Endothelial cell (in vitro differentiated cells): ENCODE measurements at regions not wholly inside any gene's neighbourhood (a gene's known extent, or its start where the extent isn't known, plus 50 kb on each side); places are given as distances from the start of the nearest gene placed in this dataset.

Experiments
- DNase-seq: peaks from one replicate; pipeline ENCODE4 v3.0.0; 2021; ENCODE audit warnings: low spot score
- H3K27ac Mint-ChIP-seq: one replicate; pipeline ENCODE4 v1.8.0; 2021; ENCODE audit warnings: mixed read lengths, inconsistent platforms; ENCODE audit not compliant: unreplicated experiment
- H3K27me3 Mint-ChIP-seq: one replicate; pipeline ENCODE4 v1.8.0; 2021; ENCODE audit warnings: mild to moderate bottlenecking, moderate library complexity, mixed read lengths, inconsistent platforms; ENCODE audit not compliant: unreplicated experiment
- H3K36me3 Mint-ChIP-seq: one replicate; pipeline ENCODE4 v1.8.0; 2021; ENCODE audit warnings: mild to moderate bottlenecking, low read depth, mixed read lengths, inconsistent platforms; ENCODE audit not compliant: unreplicated experiment
- H3K4me1 Mint-ChIP-seq: one replicate; pipeline ENCODE4 v1.8.0; 2021; ENCODE audit warnings: mild to moderate bottlenecking, mixed read lengths, inconsistent platforms; ENCODE audit not compliant: unreplicated experiment
- H3K4me3 Mint-ChIP-seq: one replicate; pipeline ENCODE4 v1.8.0; 2021; ENCODE audit warnings: mild to moderate bottlenecking, mixed read lengths, inconsistent platforms; ENCODE audit not compliant: unreplicated experiment
- H3K9me3 Mint-ChIP-seq: one replicate; pipeline ENCODE4 v1.8.0; 2021; ENCODE audit warnings: mixed read lengths, inconsistent platforms; ENCODE audit not compliant: unreplicated experiment
- CTCF ChIP-seq: fragments of 200-600 bp; sonication (generic); IDR thresholded peaks from one replicate; pipeline ENCODE4 v1.5.0; 2021; ENCODE audit warnings: antibody characterized with exemption; ENCODE audit not compliant: unreplicated experiment

DNA sequence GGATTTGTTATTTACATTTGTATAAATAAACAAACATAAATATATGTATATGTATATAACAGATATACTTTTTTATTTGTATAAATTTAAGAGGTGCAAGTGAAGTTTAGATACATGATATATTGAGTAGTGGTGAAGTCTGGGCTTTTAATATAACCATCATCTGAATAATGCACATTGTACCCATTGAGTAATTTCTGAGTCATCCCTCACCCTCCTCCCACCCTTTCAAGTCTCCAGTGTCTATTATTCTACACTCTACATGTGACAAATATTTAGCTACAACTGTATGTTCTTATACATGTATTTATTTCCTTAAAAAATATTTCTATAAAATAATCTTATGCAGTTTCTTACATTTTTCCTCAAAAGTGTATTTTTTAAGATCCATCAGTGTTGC lies 358.7 kb upstream of the TFPI start:
- TF ChIP-seq CTCF, result no peak
- H3K9me3 Mint-ChIP-seq, result no peaks in the 10 kb centered on the region
- DNase-seq, result no peak
- H3K4me1 Mint-ChIP-seq, result no peaks in the 10 kb centered on the region
- no peak overlapping the region for H3K27ac Mint-ChIP-seq
- no peaks in the 10 kb centered on the region for H3K36me3 Mint-ChIP-seq
- H3K4me3 Mint-ChIP-seq, result no peak overlapping the region
- H3K27me3 Mint-ChIP-seq, result peaks cover 2% of the 10 kb centered on the region

DNA sequence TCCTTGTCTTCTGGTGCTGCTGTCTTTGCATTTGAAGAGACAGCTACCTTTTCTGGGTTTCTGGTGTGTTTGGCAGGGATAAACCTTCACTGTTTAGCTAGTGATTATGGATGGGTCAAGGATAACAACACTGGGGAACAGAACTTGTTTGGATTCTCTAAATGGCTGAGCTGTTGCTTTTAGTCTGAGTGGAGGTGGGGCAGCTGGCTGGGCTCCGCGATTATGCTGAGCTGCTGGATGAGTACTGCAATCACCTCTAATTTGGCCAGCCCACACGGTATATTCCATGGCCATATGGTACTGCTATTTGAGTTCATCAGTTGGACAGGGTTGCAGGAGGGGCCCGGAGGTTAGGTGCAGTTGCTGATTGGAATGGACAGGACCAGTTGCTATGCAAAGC lies 361.6 kb upstream of the TFPI start:
- H3K4me1 Mint-ChIP-seq, result no peaks in the 10 kb centered on the region
- no peak for TF ChIP-seq CTCF
- H3K4me3 Mint-ChIP-seq, result no peak overlapping the region
- H3K27ac Mint-ChIP-seq, result no peak overlapping the region
- H3K27me3 Mint-ChIP-seq, result peaks cover 2% of the 10 kb centered on the region
- no peaks in the 10 kb centered on the region for H3K36me3 Mint-ChIP-seq
- no peaks in the 10 kb centered on the region for H3K9me3 Mint-ChIP-seq
- no peak for DNase-seq

DNA sequence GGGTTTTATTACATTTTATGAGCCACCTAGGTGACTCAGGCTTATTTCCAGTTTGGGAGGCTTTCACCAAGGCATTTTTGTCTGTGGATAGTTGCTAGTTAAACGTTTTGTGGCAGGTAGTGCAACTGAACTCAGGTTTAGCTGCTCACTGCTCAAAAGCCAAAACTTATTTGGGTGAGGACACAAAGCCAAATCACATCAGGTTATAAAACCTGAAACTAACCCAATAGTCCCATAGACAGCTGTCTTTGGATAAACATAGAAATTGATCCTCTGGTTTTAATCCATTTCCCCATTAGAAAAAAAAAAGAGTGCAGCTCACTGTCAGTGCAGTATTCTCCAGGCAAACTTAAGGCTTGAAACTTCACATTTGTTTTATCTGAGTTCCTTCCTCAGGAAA lies 362.6 kb upstream of the TFPI start:
- TF ChIP-seq CTCF, result no peak
- no peaks in the 10 kb centered on the region for H3K36me3 Mint-ChIP-seq
- no peak overlapping the region for H3K4me3 Mint-ChIP-seq
- peaks cover 2% of the 10 kb centered on the region for H3K27me3 Mint-ChIP-seq
- no peak overlapping the region for H3K27ac Mint-ChIP-seq
- H3K4me1 Mint-ChIP-seq, result no peaks in the 10 kb centered on the region
- H3K9me3 Mint-ChIP-seq, result no peaks in the 10 kb centered on the region
- no peak for DNase-seq

- Mint-ChIP-seq H3K4me3 (no peak overlapping the region), H3K9me3 (no peaks in the 10 kb centered on the region), H3K4me1 (no peaks in the 10 kb centered on the region), H3K36me3 (no peaks in the 10 kb centered on the region), H3K27me3 (peaks cover 2% of the 10 kb centered on the region), H3K27ac (no peak overlapping the region)
- TF ChIP-seq CTCF, result no peak
- no peak for DNase-seq
These were observed 363.3 kb upstream of the TFPI start for GRCh38 chr2:187917535-187917934.

- H3K36me3 Mint-ChIP-seq, result no peaks in the 10 kb centered on the region
- no peaks in the 10 kb centered on the region for H3K4me1 Mint-ChIP-seq
- H3K27ac Mint-ChIP-seq, result no peak overlapping the region
- peaks cover 2% of the 10 kb centered on the region for H3K27me3 Mint-ChIP-seq
- no peak for DNase-seq
- no peak overlapping the region for H3K4me3 Mint-ChIP-seq
- TF ChIP-seq CTCF, result no peak
- no peaks in the 10 kb centered on the region for H3K9me3 Mint-ChIP-seq
These were observed 365.0 kb upstream of the TFPI start for GRCh38 chr2:187918996-187919821.
